Hematopoietic multipotent progenitor cell treated with erythropoietin and hydrocortisone succinate and interleukin-3 and kit ligand, for 6 days (in vitro differentiated cells): ENCODE measurements at regions not wholly inside any gene's neighbourhood (a gene's known extent, or its start where the extent isn't known, plus 50 kb on each side); places are given as distances from the start of the nearest gene placed in this dataset.
"Not testable (repeated sequence)": the region's sequence is repeated elsewhere in the genome, so short reads cannot be mapped to it uniquely, and the experiment has no call there.

Experiments
- DNase-seq: peaks from one replicate; pipeline ENCODE4 v3.0.0-alpha.2; 2015

DNA sequence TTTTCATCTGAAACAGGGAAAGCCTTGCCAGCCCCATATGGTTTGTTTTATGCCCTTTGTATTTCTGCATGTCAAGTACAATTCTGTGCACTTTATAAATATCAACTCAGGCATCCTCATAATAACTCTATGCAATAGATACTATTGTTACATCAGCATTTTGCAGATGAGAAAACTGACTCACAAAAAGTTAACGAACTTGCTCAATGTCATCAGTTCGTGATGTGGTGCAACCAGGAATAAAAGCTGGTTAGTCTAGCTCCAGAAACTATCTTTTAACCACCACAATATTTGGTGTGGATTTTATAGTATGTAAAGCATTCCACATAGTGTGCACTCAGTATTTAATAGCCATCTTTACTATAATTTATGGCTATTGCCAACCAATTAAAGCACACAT lies 134.9 kb downstream of the MRPS30 start:
- no peak for DNase-seq

DNA sequence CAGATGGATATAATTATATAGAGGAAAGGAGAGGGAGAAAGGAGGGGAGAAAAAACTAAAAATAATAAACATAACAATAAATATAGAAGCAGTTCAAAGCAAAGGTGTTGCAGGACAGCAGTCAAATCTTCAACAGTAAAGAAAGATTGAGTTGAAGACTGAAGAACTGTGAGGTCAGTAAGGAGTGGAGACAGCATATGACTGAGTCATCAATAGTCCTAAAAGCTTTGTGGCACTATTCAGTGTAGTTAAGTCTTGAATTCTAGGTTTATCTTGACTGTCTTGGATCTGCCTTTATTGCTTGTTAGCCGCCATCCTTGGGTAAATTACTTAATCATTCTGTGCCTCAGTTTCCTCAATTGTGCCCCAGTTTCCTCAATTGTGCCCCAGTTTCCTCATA lies 137.0 kb downstream of the MRPS30 start:
- no peak for DNase-seq

DNA sequence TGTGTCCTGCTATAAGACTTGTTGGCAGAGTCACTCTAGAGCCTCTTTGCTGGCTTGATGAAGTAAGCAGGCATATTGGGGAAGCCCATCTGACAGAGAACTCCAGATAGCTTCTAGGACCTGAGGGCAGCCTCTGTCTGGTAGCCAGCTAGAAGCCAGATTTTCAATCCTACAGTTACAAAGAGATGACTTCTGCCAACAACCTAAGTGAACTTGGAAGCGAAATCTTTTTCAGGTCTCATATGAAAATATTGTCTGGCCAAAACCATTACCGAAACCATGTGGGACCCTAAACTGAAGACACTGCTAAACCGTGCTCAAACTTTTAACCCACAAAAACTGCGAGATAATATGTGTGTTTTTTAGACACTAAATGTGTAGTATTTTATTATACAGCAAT lies 140.9 kb downstream of the MRPS30 start:
- no peak for DNase-seq

DNA sequence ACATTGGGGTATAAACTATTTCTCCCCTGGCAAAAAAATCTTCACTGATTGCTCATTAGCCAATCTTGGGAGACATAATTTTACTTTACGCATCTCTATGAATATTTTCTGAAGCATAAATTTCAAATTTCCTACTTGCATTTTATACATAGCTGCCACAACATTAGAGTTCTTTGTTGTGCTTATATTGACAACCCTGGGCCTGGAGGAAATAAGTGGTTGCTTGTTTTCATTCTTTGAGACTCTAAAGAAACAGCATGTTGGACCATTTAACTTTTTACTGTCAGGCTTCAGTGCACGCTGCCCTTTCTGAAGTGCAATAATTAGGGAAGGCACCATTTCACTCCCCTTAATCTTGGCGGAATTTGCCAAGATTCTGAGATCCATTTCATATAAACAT lies 142.6 kb downstream of the MRPS30 start:
- DNase-seq = no peak

DNA sequence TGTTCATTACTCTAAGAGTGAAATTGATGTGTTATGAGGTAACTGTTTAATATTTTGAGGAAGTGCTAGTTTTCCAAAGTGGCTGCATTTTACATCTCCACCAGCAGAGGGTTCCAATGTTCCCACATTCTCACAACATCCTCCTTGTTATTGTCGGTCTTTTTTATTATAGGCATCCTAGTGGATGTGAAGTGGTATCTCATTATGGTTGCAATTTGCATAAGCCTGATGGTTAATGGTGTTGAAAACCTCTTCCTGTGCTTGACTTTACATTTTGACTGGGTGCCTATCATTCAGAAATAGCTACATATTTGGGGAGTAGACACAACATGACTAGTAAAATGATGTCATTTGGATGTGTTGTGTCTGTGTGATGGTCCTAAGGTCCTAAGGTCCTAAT lies 143.6 kb downstream of the MRPS30 start:
- peak; percentile 58 for DNase-seq

DNA sequence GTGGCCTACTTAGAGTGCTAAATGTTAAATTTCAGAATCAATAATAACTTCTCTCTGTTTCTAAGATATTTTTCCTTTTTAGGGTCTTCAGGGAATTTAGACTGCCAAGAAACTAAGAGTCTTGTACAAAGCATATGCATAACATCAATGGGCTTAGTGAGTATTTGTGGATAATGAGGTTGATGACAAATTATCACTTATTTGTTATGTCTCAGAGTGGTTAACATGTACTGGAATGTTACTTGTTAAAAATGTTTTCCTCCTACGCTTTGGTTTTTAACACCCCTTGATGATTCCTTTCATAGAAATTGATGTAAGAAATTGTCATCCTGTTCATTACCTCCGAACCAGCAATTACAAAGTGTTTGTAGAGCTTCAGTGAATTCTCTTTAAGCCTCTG lies 144.3 kb downstream of the MRPS30 start:
- DNase-seq = no peak

DNA sequence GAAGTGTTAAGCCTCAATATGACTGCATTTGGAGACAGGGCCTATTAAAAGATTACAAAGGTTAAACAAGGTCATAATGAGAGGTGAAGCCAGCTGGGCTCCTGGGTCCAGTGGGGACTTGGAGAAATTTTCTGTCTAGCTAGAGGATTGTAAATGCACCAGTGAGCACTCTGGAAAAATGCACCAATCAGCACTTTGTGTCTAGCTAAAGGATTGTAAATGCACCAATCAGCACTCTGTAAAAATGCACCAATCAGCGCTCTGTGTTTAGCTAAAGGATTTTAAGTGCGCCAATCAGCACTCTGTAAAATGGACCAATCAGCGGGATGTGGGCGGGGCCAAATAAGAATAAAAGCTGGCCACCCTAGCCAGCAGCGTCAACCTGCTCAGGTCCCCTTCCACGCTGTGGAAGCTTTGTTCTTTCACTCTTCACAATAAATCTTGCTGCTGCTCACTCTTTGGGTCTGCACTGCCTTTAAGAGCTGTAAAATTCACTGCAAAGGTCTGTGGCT lies 150.3 kb downstream of the MRPS30 start:
- DNase-seq = not testable (repeated sequence)

DNA sequence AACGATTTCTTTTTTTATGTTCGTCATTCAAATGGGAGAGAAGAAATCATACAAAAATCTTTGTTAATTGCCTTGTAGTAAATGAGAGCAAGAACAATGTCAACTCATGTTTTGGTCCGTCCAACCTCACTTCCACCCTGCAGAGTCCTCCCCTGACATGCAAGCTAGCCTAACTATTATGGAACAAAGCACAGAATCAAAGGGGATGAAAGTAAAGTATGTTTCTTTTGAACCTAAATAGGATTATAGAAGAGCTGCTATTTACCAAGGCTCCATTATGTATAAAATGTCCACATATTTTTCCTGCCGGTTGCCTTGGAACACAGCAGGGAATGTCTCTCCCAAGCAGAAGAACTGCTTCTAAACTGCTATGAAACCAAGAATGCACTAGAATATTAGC lies 161.1 kb downstream of the MRPS30 start:
- no peak for DNase-seq

DNA sequence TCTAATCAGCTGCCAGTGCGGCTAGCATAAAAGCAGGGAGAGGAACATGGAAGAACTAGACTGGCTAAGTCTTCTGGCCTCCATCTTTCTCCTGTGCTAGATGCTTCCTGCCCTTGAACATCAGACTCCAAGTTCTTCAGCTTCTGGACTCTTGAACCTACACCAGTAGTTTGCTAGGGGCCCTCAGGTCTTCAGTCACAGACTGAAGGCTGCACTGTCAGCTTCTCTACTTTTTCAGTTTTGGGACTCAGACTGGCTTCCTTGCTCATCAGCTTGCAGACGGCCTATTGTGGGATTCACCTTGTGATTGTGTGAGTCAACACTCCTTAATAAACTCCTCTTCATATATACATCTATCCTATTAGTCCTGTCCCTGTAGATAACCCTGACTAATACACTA lies 162.2 kb downstream of the MRPS30 start:
- not testable (repeated sequence) for DNase-seq

DNA sequence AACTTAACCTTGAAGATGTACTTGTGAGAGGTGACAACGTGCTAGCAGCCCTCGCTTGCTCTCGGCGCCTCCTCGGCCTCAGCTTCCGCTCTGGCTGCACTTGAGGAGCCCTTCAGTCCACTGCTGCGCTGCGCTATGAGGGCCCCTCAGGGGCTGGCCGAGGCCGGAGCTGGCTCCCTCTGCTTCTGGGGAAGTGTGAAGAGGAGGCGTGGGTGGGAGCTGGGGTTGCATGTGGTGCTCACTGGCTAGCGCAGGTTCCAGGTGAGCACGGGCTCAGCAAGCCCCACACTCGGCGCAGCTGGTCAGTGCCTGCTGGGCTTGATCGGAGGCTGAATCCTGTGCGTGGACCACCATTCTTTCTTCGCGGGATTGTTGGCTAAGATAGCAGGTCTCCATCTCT lies 166.1 kb downstream of the MRPS30 start:
- DNase-seq = no peak

DNA sequence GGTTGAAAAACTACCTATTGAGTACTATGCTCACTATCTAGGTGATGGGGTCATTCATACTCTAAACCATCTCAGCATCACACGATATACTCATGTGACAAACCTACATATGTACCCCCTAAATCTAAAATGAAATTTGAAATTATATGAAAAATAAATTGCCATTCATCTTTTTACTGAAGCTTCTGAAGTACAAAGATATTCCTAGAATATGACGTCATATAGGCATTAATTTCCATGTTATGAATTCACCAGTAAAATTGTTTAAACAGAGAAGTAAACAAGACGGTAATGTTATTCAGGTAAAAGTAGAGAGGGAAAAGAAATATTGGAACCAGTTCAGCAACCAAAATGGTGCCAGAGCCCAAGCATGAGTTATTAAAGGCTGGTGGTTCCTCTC lies 173.0 kb downstream of the MRPS30 start:
- DNase-seq = no peak

DNA sequence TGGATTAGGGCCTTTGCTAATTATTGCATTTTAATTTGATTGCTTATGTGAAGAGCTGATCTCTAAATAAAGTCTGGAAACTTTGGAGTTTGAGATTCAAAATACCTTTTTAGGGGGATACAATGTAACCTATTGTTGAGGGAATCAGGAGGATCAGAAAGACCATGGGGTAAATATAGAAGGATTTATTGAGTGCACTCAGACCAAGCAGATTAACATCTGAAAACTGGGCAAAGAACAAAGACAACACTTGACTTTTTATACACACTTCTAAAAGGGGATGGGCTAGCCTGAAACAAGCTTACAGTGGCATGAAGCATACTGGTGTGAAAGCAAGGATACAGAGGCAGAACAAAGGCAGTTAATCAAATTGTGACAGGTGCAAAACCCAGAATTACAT lies 174.3 kb downstream of the MRPS30 start:
- DNase-seq = no peak

DNA sequence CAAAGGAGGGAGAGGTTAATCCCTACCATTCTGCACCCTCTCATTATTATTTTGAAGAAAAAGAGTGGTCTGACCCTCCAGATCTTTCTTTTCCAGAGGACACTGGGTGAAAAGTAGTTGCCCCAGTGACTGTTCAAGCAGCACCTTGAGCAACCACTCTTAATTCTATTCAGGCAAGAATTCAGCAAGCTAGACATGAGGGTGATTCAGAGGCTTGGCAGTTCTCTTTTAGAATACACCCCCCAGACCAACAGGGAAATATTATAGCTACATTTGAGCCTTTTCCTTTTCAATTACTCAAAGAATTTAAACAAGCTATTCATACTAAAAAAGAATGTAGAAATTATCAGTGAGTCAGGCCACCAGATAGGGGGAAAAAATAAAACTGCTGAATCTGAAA lies 178.3 kb downstream of the MRPS30 start:
- DNase-seq = no peak

DNA sequence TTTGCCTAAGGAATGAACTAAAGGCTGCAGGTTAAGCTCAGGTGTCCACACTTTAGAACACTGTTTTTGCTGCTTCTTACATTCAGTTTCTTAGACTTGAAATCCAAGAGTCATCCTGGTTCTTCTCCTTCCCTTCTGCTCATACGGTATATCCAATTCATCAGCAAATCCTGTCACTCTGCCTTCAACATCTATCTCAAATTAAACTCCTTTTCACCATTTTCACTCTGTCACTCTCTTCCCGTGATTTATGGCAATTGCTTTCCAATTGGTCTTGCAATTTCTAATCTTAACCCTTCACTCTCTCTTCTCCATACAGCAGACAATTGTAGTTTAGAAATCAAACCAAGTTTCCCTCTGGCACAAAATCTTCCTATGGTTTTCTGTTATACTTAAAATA lies 182.9 kb downstream of the MRPS30 start:
- no peak for DNase-seq

DNA sequence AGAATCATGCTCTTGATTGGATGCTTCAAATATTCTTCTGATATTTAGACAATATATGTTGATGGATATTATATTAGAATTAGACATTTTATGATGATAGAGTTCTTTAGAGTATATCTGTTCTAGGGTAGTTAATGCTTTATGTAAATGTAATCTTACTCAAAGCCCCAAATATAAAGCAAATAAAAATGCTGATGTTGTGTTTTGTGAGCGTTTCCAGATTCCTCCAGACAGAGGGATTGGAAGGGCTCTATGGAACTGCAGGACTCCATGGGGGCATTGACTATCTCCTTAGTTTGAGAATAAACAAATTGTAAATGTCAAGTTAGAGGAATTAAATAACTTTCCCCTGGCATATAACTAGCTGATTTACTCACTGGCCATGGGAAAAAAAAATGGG lies 184.5 kb downstream of the MRPS30 start:
- DNase-seq = no peak

DNA sequence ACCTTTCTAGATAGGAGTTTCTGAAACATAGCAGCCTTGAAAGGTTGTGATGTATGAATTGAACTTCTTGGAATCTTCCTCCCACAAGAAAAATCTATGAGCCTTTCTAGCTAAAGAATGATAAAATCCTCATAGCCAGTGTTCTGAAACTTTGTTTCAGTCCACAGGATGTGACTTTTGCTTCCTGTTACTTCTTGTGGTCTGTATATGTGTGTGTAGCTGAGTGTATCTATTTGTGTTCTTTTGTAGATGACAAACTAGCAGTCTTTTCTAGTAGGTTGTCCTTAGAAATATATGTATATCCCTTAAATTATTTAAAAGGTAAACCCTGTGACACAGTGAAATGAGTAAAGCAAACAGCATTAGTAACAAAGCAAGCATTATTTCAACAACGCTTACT lies 188.8 kb downstream of the MRPS30 start:
- DNase-seq = no peak

DNA sequence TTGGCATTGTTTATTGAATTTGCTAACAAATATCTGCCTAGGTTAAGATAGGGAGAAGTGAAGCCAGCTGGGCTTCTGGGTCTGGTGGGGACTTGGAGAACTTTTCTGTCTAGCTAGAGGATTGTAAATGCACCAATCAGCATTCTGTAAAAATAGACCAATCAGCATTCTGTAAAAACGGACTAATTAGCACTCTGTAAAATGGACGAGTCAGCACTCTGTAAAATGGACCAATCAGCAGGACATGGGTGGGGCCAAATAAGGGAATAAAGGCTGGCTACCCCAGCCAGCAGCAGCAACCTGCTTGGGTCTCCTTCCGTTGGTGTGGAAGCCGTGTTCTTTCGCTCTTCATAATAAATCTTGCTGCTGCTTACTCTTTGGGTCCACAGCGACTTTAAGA lies 198.4 kb downstream of the MRPS30 start:
- DNase-seq = not testable (repeated sequence)

DNA sequence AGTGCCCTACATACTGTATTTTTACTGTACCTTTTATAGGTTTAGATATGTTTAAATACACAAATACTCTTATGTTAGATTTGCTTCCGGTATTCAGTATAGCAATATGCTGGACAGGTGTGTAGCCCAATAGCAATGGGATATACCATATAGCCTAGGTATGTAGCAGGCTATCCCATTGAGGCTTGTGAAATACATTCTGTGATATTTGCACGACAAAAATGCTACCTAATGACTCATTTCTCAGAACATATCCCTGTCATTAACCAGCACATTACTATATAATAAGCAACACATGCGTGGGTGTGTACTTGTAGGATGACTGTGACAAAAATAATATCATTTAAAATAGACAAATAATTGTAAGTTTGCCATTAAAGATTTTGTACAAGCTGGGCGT lies 208.8 kb downstream of the MRPS30 start:
- DNase-seq = no peak

DNA sequence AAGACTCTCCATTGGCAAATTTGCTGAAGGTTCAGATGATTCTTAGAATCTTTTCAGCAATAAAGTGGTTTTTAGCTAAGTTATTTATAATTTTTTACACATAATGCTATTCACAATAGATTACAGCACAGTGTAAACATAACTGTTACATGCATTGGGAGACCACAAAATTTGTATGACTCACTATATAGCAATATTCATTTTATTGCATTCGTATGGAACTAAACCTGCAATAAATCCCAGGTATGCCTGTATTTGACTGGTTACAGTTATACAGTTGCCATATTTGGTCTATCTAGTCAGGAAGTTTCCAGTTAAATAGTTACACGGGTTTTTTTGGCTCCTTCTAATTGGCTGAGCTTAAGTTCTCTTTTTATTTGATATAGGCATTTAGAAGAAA lies 220.8 kb downstream of the MRPS30 start:
- no peak for DNase-seq

DNA sequence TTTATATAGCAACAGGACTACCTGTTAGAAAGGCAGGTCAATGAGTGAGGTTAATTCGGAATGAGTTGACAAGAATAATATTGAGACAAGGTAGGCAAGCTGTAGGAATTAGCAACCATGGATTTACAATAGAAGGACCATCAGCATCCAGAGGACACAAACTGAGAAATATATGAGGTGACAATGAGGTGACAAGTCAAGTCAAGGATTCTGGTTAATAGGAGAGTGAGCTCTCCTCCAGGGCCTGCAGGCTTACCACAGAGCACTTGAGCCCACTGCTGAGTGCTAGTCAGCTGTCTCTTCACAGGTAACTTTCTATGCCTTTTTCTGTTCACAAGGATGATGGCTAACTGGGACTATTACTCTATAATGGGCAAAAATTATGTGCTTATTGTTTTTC lies 227.2 kb downstream of the MRPS30 start:
- DNase-seq = no peak

DNA sequence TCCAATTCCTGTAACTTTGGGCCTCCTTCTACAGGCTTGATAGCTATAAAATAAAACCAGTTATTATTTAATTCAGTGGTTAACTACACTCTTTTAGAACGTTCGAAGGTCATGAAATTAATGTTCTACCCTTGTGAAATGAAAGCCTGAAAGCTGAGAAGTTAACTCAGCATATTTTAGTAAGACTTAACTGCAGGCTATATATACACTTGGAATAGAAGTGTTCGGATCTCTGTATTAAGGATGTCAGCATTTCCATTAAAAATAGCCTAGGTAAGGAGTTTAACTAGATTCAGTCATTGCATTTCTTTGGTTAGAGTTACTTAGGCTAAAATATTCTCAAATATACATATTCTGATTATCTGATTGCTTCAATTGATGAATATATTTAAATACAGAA lies 229.2 kb downstream of the MRPS30 start:
- no peak for DNase-seq

DNA sequence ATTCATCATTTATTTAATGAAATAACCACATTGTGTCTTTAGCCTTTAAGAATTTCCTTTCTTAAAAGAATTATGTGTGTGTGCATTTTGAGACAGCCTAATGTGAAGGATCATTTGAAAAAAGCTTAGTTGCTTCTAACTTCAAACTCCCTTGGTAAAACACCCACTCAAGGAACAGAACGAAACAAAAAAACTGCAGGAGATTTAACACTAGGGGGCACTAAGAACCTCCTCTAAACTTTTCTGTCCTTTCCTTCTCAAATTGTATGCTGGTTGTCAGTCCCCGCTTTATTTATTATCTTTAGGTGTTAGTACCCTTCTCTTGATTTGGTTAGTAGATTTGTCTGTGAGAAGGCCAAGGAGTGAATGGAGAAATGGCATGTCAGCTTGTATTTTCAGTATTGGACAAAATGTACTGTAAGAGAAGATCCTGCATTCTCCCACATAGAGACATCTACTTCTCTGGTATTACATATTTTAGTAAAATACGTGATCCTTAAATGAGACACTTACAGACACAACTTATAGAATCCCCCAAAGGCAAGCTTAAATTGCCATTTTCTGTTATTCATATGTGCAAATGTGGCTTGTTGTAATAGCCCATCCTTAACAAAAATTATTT lies 229.7 kb downstream of the MRPS30 start:
- peak; percentile 66 for DNase-seq

DNA sequence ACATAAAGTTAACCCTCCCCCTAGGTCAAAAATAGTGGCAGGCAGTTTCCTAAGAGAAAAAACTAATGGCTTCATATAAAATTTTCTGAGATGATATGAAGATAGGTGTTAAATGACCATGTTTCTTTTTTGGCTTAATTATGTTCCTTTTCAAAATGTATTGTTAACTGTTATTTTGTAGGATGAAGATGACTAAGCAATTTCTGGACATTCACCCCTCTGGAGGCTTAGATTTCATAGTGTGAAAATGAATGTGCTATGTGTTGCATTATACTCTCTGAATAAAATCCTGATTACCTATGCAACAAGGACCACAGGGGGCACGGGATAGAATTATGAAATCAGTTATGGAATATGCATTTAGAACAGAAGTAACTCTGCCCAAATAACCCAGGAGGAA lies 233.5 kb downstream of the MRPS30 start:
- no peak for DNase-seq

DNA sequence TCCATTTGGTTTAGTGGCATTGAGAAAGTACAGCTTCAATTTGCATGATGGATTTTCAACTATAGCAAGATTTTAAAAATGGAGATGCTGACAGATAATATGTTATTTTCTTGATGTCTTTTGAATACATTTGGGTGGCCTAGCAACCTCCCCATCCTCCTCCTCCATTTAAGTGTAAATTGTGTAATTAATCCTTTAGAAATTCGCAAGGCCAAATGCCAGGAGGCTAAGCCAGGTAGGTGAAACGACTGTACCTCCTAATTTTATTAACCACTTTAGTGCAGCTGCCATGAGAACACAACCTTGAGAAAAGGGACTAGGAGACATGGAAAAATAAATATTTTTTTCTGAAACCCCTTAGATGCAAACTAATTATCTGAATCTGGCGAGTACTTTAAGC lies 248.8 kb downstream of the MRPS30 start:
- DNase-seq = no peak

DNA sequence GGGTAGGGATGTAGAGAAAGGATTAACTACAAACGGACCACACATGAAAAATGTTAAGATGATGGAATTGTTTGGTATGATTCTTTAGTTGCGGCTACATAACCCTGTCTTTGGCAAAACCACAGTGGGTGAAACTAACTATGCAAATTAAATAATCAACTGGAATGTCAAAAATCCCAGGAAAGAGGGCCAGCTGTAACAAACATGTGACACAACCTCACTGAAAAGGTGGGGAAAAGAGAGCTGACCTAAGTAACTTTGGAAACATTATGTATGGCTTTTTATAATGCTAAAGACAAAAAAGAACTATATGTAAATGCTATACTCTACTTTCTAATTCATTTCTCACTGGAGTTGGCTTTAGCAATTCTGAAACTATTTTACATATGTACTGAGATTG lies 252.0 kb downstream of the MRPS30 start:
- DNase-seq = no peak

DNA sequence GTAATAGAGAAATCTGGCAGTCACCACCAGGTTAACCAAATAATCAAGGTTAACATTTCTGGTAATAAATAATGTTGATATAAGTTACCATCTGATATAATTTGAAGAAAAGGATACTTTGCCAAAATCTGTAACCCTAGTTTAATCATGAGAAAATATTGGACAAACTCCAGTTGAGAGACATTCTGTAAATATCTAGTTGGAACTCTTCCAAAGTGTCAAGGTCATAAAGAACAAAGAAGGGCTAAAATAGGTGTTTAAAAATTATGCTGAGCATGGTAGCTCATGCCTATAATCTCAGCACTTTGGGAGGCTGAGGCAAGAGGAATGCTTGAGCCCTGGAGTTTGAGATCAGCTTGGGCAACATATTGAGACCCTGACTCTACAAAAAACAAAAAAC lies 253.3 kb downstream of the MRPS30 start:
- no peak for DNase-seq
